HG02642 (cell line): ENCODE measurements at regions not wholly inside any gene's neighbourhood (a gene's known extent, or its start where the extent isn't known, plus 50 kb on each side); places are given as distances from the start of the nearest gene placed in this dataset.

ENCODE experiments used
- ATAC-seq: cut with Tn5 transposase; IDR thresholded peaks from one replicate; pipeline ENCODE4 v1.9.1; 2021; ENCODE audit warnings: mild to moderate bottlenecking; ENCODE audit not compliant: unreplicated experiment, poor library complexity

DNA sequence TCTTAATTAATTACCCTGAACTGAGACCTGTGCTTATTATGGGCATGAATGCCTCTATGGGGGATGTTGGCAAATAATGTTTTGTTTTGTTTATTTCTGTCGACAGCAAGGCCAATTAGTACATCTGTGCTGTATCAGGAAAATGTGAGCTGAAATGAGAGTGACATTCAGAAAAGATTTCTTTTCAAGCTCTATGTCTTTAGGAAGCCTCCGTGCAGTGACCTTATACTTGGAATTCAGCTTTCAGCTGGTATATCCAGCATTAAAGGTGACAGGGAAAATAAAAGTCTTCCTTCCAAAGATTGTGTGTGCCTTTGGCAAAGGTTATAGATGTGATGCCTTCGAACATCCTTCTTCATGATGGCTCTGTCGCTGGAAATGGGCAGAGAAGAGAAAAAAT lies 1061.1 kb downstream of the SORCS3 start:
- no peak for ATAC-seq

DNA sequence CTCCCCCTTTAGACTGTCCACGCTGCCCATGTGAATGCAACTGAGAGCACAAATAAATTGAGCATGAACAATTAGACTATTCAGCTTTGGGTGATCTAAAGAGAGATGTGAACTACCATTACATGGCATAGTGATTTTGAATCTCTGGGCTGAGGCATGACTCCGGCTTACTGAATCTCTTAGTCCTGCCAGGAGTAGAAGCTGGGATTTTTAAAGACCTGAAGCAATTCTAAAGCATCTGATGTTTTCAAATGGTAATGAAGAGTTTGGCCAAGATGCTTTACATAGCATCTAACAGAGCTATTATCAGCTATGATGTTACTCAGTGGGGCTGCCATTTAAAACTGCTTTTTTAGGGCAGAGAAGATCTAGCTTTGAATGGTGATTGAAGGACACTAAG lies 1059.1 kb downstream of the SORCS3 start:
- no peak for ATAC-seq

DNA sequence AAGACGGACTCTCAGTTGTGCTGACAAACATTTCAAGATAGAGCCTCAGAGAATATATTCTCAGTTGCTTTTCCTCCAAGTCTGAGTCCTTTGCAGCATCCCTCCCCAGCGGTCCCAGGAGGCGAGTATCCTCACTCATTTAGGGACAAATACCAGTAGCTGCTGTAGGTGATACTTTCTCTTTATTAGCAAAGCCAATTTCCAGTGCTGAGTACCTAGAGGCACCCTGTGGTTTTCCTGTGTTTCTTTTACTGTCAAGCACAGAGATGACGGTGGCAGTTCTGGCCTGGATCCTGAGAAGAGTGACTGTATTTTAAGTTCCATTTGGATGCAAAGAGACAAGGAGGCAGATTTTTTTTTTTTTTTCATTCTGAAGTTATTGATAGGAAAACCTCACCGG lies 1058.4 kb downstream of the SORCS3 start:
- ATAC-seq = no peak

DNA sequence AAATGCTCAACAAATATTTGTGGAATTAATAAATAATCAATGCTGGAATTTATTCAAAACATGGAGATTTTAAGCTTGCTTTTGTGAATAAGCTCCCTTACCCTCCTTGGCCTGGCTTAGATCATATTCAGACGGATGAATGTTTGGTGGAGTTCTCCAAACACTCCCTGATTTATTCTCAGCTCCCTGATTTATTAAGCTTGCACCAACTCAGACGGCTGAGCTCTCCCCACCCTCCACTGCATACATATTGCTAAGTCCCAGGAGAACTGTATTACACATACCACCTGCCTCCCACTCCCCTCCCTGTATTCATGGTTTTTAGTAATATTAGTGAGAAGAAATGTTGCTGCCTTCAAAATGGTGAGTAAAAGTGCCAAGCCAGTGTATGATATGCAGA lies 1057.5 kb downstream of the SORCS3 start:
- no peak for ATAC-seq

DNA sequence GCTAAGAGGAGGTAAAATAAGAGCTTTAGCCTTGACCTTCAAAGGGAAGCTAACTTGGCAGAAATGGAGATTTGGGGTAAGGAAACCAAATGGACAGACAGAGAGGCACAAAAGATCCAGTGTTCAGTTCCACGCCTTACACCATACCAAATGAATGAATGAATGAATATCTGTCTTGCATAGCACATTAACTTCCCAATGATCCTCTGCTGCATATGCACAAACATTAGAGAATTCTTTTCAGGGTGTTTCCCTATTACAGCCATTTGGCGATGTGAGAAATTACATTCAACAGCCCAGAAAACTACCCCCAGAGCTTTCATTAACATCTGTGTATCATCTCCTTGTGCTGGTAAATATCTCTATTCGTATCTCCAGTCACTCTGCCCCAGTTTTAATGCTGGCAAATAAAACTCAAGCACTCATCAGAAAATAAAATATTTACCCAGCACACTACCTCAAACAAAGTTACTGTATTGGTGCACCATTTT lies 1056.2 kb downstream of the SORCS3 start:
- ATAC-seq = no peak

DNA sequence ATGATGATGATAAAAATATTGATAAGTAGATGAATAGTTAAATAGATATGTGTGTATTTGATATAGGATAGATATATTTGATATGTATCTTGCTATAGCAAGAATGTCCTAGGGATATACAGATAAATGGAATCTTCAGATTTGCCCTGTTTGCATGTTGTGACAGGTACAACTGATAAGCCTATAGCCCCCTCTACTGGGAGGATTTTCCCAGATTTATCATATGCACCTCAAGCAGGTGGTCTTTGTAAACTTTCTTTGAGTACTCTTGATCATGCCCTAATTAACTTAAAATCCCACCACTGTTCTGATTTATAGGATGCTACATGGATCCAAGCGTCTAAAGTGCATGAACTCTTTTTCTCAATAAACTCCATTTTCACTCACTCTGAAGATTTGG lies 1050.7 kb downstream of the SORCS3 start:
- no peak for ATAC-seq

DNA sequence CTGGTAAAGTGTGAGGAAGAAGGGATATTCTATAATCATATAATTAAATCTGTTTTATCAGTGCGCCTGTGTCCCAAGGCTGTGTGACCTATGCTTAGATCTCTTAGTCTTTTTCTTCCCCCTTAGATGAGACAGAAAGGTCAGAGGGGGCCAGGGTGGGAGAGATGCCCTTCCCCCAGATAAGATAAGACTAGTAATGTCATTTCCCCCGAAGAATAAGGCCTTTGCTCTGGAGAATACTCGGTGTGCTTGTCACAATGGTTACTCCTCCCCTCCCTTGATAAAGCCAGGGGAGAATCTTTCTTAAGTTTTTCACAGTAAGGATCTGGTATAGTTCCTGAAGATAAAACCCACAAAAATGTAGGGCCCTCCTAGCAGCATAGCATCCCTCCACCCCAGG lies 1041.8 kb downstream of the SORCS3 start:
- ATAC-seq = no peak

DNA sequence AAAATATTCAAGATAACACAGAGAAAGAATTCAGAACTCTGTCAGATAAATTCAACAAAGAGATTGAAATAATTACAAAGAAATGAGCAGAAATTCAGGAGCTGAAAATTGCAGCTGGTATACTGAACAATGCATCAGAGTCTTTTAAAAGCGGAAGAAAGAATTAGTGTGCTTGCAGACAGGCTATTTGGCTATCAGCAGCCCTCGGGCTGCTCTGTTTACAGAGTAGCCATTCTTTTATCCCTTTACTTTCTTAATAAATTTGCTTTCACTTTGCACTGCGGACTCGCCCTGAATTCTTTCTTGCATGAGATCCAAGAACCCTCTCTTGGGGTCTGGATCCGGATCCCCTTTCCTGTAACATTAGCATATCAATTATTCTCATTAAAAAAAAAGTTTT lies 1040.0 kb downstream of the SORCS3 start:
- ATAC-seq = no peak

DNA sequence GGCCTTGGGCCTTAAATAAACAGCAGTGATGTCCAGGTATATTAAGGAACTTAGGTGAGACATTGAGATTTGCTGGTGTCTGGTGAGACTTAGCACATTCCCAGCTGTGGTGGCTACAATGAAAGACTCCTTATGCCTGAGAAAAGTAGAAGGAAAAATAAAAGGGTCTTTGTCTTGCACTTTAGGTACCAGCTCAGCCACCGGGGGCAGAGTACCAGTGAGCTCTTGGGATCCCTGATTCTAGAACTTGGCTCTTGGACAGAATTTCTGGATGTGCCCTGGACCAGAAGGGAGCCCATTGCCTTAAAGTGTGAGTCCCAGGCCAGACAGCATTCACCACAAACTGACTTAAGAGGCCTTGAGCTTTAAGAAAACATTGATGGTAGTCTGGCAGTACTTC lies 1038.7 kb downstream of the SORCS3 start:
- ATAC-seq = no peak

DNA sequence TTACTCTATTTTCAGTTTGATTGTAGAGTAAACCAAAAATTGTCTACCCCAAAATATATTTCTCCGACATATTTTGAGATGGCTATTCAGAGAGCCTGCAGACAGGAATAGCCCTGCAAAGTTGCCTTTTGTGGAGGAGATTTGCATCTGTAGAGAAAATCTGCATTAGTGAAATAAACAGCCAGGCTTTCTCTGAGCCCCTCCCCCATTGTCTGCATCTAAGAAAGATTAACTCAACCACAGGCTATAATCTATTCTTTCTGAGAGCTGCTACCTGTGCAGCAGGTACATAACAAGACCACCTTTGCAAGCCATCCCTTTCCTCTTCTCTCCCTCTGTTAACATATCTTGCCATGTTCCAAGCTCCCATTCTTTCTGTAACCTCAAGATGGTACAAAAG lies 1034.2 kb downstream of the SORCS3 start:
- ATAC-seq = no peak

DNA sequence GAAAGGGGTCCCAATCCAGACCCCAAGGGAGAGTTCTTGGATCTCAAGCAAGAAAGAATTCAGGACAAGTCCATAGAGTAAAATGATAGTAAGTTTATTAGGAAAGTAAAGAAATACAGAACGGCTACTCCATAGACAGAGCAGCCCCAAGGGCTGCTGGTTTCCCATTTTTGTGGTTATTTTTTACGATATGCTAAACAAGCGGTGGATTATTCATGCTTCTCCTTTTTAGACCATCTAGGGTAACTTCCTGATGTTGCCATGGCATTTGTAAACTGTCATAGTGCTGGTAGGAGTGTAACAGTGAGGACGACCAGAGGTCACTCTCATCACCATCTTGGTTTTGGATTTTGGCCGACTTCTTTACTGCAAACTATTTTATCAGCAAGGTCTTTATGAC lies 1033.4 kb downstream of the SORCS3 start:
- ATAC-seq = no peak

DNA sequence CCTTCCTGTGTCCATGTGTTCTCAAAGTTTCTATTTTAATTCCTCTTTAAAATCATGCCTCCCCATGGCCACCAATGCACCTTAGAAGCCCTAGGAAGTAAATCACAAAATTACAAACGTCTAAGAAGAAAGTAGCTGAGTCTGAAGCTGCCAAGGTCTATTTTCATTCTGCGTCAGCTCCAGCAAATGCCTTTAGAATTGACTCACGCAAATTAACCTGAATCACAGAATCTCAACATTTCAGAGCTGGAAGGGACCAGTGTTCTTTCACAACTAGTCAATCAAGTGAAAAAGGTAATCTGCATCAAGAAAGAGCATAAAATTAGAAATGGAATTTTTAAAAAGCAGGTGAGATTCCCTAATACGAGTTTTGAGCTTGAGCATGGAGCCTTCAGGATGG lies 1017.6 kb downstream of the SORCS3 start:
- no peak for ATAC-seq

DNA sequence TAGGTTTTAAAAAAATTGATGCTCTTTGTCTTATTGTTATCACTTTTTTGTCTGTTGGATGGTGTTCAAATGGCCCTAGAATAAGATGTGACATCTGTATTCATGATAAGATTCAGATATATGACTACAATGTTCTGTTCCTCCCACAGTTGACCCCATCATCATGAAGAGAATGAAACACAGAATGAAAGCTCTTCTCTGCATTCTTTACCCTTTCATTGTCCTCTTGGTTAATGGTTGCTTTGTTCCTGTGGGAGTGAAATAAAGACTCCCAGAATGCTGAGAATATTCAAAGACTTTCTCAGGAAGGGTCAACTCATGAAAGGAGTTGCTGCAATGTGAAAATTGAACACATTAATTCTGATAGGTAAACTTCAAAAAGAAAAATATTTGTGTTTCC lies 1015.8 kb downstream of the SORCS3 start:
- no peak for ATAC-seq

DNA sequence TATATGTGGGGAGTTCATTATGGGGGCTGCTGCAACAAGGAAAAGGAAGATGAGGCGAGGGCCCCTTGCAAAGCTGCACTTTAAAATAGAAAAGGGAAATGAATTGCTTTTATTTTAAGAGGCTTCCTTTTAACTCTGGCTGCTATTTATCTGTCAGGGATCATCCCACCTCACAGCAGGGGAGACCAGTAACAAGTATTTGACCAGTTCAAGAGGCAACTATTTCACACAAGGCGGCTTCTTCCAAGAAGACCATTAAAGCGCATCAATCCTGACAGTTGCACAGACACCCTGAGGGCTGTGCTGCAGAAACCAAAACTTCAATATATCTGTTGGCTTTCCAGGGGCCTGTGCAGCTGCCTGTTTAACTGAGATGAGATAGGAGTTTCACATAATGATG lies 1009.2 kb downstream of the SORCS3 start:
- ATAC-seq = no peak

DNA sequence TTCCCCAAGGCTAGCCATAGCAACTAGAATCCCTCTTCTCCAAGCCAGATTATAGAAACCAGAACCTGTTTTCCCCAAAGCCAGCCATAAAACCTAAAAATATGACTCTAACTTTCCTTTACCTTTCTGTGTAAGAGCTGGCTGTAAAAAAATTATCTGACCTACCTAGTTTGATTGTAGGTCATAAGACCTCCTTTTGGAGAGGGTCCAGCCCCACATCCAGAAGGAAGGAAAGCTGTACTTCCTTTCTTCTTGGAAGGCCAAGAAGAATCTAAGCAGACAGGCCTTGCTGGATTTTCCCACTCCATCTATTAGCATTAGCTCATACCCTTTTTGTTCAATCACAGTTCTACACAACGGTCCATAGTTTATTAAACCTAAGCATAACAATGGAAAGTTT lies 1006.3 kb downstream of the SORCS3 start:
- ATAC-seq = no peak

DNA sequence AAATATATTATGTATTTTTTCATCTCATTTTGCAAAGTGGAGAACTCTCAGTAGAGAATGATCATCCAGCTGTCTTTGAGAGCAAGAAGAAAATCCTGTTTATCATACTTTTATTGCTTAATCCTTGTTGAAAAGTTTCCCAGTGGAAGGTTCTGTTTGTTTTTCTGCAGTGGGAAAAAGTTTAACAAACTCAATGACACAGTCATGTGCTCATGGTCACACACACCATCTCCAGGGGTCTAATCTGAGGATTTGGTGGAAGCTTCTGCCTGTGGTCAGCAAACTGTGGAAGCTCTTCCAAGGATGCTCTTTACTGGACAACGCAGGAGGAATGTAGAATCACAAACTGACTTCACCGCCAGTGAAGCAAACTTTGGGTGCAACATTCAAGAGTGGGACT lies 1003.9 kb downstream of the SORCS3 start:
- ATAC-seq = no peak

DNA sequence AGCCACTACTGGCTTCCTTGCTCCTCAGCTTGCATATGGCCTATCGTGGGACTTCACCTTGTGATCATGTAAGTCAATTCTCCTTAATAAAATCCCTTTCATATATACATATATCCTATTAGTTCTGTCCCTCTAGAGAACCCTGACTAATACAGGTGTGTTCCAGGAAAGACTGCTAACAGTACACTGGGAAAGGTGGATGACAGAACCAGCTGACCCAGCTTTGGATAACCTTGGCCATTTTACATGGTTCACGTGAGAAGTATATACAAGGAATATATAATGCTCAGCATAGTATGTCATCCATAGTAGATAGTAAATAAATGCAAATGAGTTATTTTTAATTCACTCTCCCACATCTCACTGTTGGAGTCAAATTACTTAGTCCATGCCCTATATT lies 1003.5 kb downstream of the SORCS3 start:
- ATAC-seq = no peak

DNA sequence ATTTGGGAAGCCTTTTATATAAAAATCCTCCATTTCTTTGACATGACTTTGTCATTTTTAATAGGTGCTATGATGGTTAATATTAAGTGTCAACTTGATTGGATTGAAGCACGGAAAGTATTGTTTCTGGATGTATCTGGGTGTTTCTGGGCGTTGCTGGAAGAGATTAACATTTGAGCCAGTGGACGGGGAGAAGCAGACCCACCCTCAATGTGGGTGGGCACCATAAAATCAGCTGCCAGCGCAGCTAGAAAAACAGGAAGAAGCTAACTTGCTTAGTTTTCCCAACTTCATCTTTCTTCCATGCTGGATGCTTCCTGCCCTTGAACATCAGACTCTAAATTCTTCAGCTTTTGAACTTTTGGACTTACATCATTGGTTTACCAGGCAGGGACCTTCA lies 1003.0 kb downstream of the SORCS3 start:
- no peak for ATAC-seq

DNA sequence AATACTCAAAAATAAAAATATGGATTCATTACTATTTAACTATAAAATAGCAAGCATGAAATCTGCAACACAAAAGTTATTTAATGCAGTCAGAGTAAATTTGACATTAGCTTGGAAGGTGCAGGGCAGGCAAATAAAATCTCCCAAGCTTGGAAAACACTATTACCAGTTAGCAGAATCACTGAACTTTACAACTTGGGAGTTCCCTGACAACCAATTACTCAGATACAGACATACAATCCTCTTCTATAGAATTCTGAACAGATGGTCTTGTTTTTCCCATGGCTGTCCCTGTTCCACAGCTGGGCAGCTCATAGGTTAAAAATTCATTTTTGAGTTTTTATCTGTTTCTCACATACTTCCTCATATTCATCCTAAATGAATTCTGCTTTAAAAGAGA lies 1002.6 kb downstream of the SORCS3 start:
- no peak for ATAC-seq

DNA sequence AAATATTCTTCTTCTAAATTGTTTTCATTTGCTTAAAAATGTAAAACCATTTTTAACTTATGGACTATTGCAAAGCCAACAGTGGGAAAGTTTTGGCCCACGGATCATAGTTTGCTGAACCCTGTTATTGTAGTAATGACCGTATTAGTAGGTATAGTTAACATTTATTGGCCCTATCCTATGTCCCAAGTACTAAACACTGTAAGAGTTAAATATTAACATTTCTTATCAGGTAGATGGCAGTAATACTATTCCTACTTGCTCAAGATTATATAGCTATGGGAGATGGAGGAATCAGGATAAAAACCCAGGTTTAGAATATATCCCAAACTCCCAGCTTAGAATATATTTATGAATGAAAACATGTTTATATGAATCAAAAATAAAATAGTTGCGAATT lies 993.2 kb downstream of the SORCS3 start:
- no peak for ATAC-seq

DNA sequence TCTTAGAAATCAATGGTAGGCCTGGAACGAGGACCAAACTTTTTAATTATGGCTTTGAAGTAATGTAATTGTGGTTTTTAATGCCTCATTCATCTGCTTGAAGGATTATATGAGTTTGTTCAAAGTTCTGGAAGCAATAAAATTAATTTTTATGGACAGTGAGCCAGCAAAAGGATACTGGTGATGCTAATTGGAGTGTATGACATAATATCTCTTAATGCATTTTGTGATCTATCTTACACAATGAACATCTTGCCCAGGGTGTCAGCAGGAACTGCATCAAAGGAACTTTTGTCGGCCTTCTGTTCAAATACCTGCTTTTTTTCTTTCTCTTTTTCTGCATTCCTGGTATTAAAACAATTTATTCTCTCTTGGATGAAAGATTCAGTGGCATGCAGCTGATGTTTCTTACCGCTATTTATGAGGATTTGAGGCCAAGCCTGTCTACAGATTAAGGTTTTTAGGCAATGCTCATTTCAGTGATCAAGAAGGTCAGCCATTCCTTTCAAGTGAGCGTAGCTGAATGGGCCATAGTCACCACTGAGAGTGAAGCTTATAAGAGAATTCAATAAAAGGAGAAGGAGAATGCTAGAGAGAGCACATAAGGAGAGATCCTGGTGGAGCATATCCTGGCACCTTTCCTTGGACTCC lies 974.8 kb downstream of the SORCS3 start:
- no peak for ATAC-seq

DNA sequence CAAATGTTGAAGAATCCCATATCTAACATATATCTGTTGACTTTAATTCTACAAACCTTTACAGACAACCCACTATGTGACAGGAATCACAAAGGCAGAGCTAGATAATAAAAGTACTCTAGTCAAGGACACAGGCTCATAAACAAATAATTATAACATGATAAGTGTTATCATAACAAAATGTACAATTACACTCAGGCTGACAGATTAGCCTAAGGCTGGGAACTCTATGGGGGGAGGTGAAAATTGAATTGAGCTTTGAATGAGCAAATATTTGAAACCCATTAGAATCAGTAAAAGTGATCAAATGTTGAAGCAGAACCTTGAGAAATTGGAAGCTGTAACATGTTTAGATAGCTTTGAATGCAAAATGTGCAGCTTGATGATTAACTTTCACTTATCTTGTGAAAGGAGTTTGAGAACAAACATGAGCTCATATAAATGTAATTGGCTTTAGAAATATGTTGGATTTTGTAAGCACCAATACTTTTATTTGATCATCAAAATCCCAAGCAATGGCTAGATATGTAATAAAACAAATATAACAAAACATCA lies 970.2 kb downstream of the SORCS3 start:
- ATAC-seq = no peak

DNA sequence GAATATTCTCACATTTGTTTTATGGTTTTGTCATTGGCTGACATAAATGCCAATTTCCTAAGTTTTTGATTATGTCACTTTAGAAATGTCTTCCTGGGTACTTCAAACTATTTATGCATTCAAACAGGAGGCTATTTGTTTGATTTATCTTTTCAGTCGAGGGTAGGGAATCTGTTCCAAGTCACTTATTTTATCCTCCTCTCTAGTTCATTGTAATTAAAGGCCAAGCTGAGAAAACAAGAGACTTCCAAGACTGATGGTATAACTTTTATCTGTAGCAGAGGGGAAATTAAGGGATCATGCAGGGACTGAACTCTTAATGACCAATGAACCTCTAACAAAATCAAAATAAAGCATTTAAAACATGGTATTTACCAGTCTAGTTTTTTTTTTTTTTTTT lies 968.4 kb downstream of the SORCS3 start:
- ATAC-seq = no peak
